NT2/D1 (cell line): ENCODE measurements at regions not wholly inside any gene's neighbourhood (a gene's known extent, or its start where the extent isn't known, plus 50 kb on each side); places are given as distances from the start of the nearest gene placed in this dataset.

ENCODE experiments used
- YY1 ChIP-seq: IDR thresholded peaks from 2 replicates; pipeline ENCODE4 v1.6.1; 2011; ENCODE audit not compliant: insufficient read length, insufficient read depth
- ZNF274 ChIP-seq: IDR thresholded peaks from 2 replicates; pipeline ENCODE4 v1.6.1; 2011; ENCODE audit warnings: mild to moderate bottlenecking, low read depth, low read length

DNA sequence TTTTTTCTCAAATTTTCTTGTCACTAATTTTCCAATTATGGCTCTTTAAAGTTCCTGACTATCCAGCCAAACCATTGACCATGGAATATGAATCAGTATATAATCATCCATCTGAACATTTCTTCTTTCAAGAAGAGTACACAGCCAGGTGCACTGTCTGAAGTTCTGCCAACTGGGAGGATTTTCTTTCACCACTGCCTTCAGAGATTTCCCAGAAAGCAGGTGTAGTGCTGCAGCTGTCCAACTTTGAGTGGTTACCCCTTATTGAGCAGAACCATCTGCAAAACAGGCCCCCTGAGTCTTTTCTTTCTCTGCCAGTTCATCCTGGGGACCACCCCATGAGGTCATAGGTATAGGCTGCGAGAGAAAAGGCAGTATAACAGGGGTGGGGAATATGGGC, 1213.2 kb downstream of the RAPGEF2 start:
- no peak for TF ChIP-seq ZNF274
- TF ChIP-seq YY1 = no peak
